HG02678 (cell line): ENCODE measurements at regions not wholly inside any gene's neighbourhood (a gene's known extent, or its start where the extent isn't known, plus 50 kb on each side); places are given as distances from the start of the nearest gene placed in this dataset.

Experiments used
- ATAC-seq: cut with Tn5 transposase; IDR thresholded peaks from one replicate; pipeline ENCODE4 v1.9.1; 2021; ENCODE audit warnings: mild to moderate bottlenecking, moderate library complexity; ENCODE audit not compliant: unreplicated experiment

GRCh38 chr5:54656261-54656728, 138.7 kb downstream of the SNX18 start:
- no peak for ATAC-seq

GRCh38 chr5:54655761-54656160, 138.2 kb downstream of the SNX18 start:
- ATAC-seq: no peak

GRCh38 chr5:54655266-54655665, 137.7 kb downstream of the SNX18 start:
- ATAC-seq: no peak

GRCh38 chr5:54653956-54654614, 136.5 kb downstream of the SNX18 start:
- no peak for ATAC-seq

GRCh38 chr5:54651482-54652076, 134.0 kb downstream of the SNX18 start:
- no peak for ATAC-seq

GRCh38 chr5:54649041-54649504, 131.5 kb downstream of the SNX18 start:
- ATAC-seq: no peak

- ATAC-seq: peak; percentile 93
Measured at GRCh38 chr5:54646356-54647101, 129.0 kb downstream of the SNX18 start.

- no peak for ATAC-seq
Measured at GRCh38 chr5:54645882-54646355, 128.4 kb downstream of the SNX18 start.

- no peak for ATAC-seq
Measured at GRCh38 chr5:54644226-54644625, 126.7 kb downstream of the SNX18 start.

GRCh38 chr5:54643685-54644106, 126.1 kb downstream of the SNX18 start:
- ATAC-seq: no peak

- no peak for ATAC-seq
Measured at GRCh38 chr5:54639621-54640020, 122.1 kb downstream of the SNX18 start.

GRCh38 chr5:54638106-54638505, 120.5 kb downstream of the SNX18 start:
- no peak for ATAC-seq

- no peak for ATAC-seq
Measured at GRCh38 chr5:54637654-54638053, 120.1 kb downstream of the SNX18 start.

GRCh38 chr5:54634089-54634488, 116.5 kb downstream of the SNX18 start:
- no peak for ATAC-seq

- ATAC-seq: no peak
Measured at GRCh38 chr5:54632131-54632701, 114.7 kb downstream of the SNX18 start.

GRCh38 chr5:54630738-54631359, 113.3 kb downstream of the SNX18 start:
- ATAC-seq: no peak

- ATAC-seq: no peak
Measured at GRCh38 chr5:54629115-54629514, 111.6 kb downstream of the SNX18 start.

- ATAC-seq: no peak
Measured at GRCh38 chr5:54628050-54628449, 110.5 kb downstream of the SNX18 start.

GRCh38 chr5:54626407-54626806, 108.8 kb downstream of the SNX18 start:
- ATAC-seq: no peak

GRCh38 chr5:54624805-54625568, 107.4 kb downstream of the SNX18 start:
- no peak for ATAC-seq
